ENCODE measurements at regions not wholly inside any gene's neighbourhood (a gene's known extent, or its start where the extent isn't known, plus 50 kb on each side); places are given as distances from the start of the nearest gene placed in this dataset.
"Not testable (repeated sequence)": the region's sequence is repeated elsewhere in the genome, so short reads cannot be mapped to it uniquely, and the experiment has no call there.

- not testable (repeated sequence) for H3K9me3 ChIP-seq (replicated peaks); H3K36me3 ChIP-seq; H3K27ac ChIP-seq; H3K27me3 ChIP-seq; H3K4me3 ChIP-seq; DNase-seq; H3K4me1 ChIP-seq
Observed at GRCh38 chr13:18322821-18323220, 858.8 kb downstream of the TUBA3C start.

GRCh38 chr13:18319653-18320052 is 862.0 kb downstream of the TUBA3C start:
- H3K9me3 ChIP-seq (replicated peaks); H3K27ac ChIP-seq; H3K4me3 ChIP-seq; H3K4me1 ChIP-seq; DNase-seq; H3K27me3 ChIP-seq; H3K36me3 ChIP-seq: not testable (repeated sequence)

- H3K27me3 ChIP-seq; H3K4me3 ChIP-seq; DNase-seq; H3K36me3 ChIP-seq; H3K27ac ChIP-seq; H3K9me3 ChIP-seq (replicated peaks); H3K4me1 ChIP-seq: not testable (repeated sequence)
Observed at GRCh38 chr13:18303240-18303813, 878.3 kb downstream of the TUBA3C start.

GRCh38 chr13:18300968-18301367 is 880.7 kb downstream of the TUBA3C start:
- not testable (repeated sequence) for DNase-seq; H3K4me1 ChIP-seq; H3K9me3 ChIP-seq (replicated peaks); H3K27me3 ChIP-seq; H3K4me3 ChIP-seq; H3K27ac ChIP-seq; H3K36me3 ChIP-seq

GRCh38 chr13:18297359-18297758 is 884.3 kb downstream of the TUBA3C start:
- not testable (repeated sequence) for H3K36me3 ChIP-seq; H3K4me3 ChIP-seq; DNase-seq; H3K27me3 ChIP-seq; H3K4me1 ChIP-seq; H3K9me3 ChIP-seq (replicated peaks); H3K27ac ChIP-seq

- not testable (repeated sequence) for H3K9me3 ChIP-seq (replicated peaks); DNase-seq; H3K4me3 ChIP-seq; H3K4me1 ChIP-seq; H3K27me3 ChIP-seq; H3K36me3 ChIP-seq; H3K27ac ChIP-seq
Observed at GRCh38 chr13:18296617-18297016, 885.0 kb downstream of the TUBA3C start.

- H3K27ac ChIP-seq; H3K27me3 ChIP-seq; H3K36me3 ChIP-seq; H3K4me3 ChIP-seq; DNase-seq; H3K9me3 ChIP-seq (replicated peaks); H3K4me1 ChIP-seq: not testable (repeated sequence)
Observed at GRCh38 chr13:18294311-18294710, 887.3 kb downstream of the TUBA3C start.

- not testable (repeated sequence) for DNase-seq; H3K4me3 ChIP-seq; H3K9me3 ChIP-seq (replicated peaks); H3K4me1 ChIP-seq; H3K27ac ChIP-seq; H3K27me3 ChIP-seq; H3K36me3 ChIP-seq
Observed at GRCh38 chr13:18286848-18287247, 894.8 kb downstream of the TUBA3C start.

GRCh38 chr13:18285663-18286062 is 896.0 kb downstream of the TUBA3C start:
- not testable (repeated sequence) for H3K4me3 ChIP-seq; H3K27me3 ChIP-seq; DNase-seq; H3K9me3 ChIP-seq (replicated peaks); H3K27ac ChIP-seq; H3K36me3 ChIP-seq; H3K4me1 ChIP-seq

GRCh38 chr13:18284040-18284439 is 897.6 kb downstream of the TUBA3C start:
- H3K9me3 ChIP-seq (replicated peaks); H3K4me1 ChIP-seq: not testable (repeated sequence)

GRCh38 chr13:18281829-18282597 is 899.6 kb downstream of the TUBA3C start:
- not testable (repeated sequence) for H3K4me1 ChIP-seq; H3K27ac ChIP-seq; DNase-seq; H3K4me3 ChIP-seq; H3K36me3 ChIP-seq; H3K27me3 ChIP-seq; H3K9me3 ChIP-seq (replicated peaks)

More at GRCh38 chr13:18284040-18284439, 897.6 kb downstream of the TUBA3C start:
- not testable (repeated sequence) for H3K4me3 ChIP-seq, DNase-seq, H3K27me3 ChIP-seq, H3K27ac ChIP-seq, H3K36me3 ChIP-seq

GRCh38 chr13:18280904-18281828 is 900.5 kb downstream of the TUBA3C start:
- not testable (repeated sequence) for DNase-seq; H3K4me1 ChIP-seq; H3K9me3 ChIP-seq (replicated peaks); H3K4me3 ChIP-seq; H3K36me3 ChIP-seq; H3K27ac ChIP-seq; H3K27me3 ChIP-seq

GRCh38 chr13:18279971-18280370 is 901.7 kb downstream of the TUBA3C start:
- not testable (repeated sequence) for H3K27me3 ChIP-seq; DNase-seq; H3K4me1 ChIP-seq; H3K9me3 ChIP-seq (replicated peaks); H3K27ac ChIP-seq; H3K4me3 ChIP-seq; H3K36me3 ChIP-seq

- not testable (repeated sequence) for DNase-seq; H3K4me1 ChIP-seq; H3K4me3 ChIP-seq; H3K9me3 ChIP-seq (replicated peaks); H3K36me3 ChIP-seq; H3K27me3 ChIP-seq; H3K27ac ChIP-seq
Observed at GRCh38 chr13:18277372-18277771, 904.3 kb downstream of the TUBA3C start.

- H3K36me3 ChIP-seq; H3K27me3 ChIP-seq; H3K4me3 ChIP-seq; H3K9me3 ChIP-seq (replicated peaks); DNase-seq; H3K4me1 ChIP-seq; H3K27ac ChIP-seq: not testable (repeated sequence)
Observed at GRCh38 chr13:18276280-18276679, 905.3 kb downstream of the TUBA3C start.
